C4-2B (cell line): ENCODE measurements at regions not wholly inside any gene's neighbourhood (a gene's known extent, or its start where the extent isn't known, plus 50 kb on each side); places are given as distances from the start of the nearest gene placed in this dataset.

Source experiments
- CTCF ChIP-seq: fragments of 450-650 bp; conservative IDR thresholded peaks from 2 replicates; pipeline ENCODE4 v1.5.1; 2017; ENCODE audit warnings: mild to moderate bottlenecking
- ZFX ChIP-seq: fragments of 450-650 bp; IDR thresholded peaks from 2 replicates; pipeline ENCODE4 v1.6.1; 2017

GRCh38 chr6:148240861-148241477, 101.7 kb upstream of the SASH1 start:
- TF ChIP-seq CTCF (no peak), ZFX (no peak)
